T-cell (primary cell): ENCODE measurements at regions not wholly inside any gene's neighbourhood (a gene's known extent, or its start where the extent isn't known, plus 50 kb on each side); places are given as distances from the start of the nearest gene placed in this dataset.

Source experiments
- ATAC-seq, 4 experiments: fragments of 200-7000 bp in 3 of 4; fragments of 150-1000 bp in 1 of 4; cut with Tn5 transposase; replicated peaks in 1 of 4; 1 replicate in 3 of 4; 2 replicates in 1 of 4; pipeline ENCODE4 v1.10.0; 2021; ENCODE audit warnings: moderate library complexity in 3 of 4, mild to moderate bottlenecking in 2 of 4, moderate number of reproducible peaks in 1 of 4
- CTCF ChIA-PET, 2 donors: fragments of 300-600 bp; sonication (Branson Sonifier 250); formaldehyde crosslinking; loops; one replicate each; lab custom pipeline; 2022; ENCODE audit warnings: antibody characterized with exemption in 2 of 2; lab: Charles Lee
- POLR2A ChIA-PET, 2 donors: fragments of 300-600 bp; sonication (Branson Sonifier 250); formaldehyde crosslinking; loops; one replicate each; lab custom pipeline; 2022; ENCODE audit warnings: antibody characterized with exemption in 2 of 2; lab: Charles Lee
- DNase-seq, 35 experiments: peaks; one replicate each; pipeline versions ENCODE4 v3.0.0 to v3.0.0-alpha.2; 2013 to 2023
- H3K27ac ChIP-seq: one replicate; pipeline ENCODE4 v1.5.1; 2013; ENCODE audit warnings: low read length
- H3K27me3 ChIP-seq, 2 experiments: replicated peaks in 1 of 2; 1 replicate in 1 of 2; 2 replicates in 1 of 2; pipeline versions ENCODE4 v1.6.1 to v1.7.0; 2013; ENCODE audit warnings: low read length in 1 of 2, mixed read lengths in 1 of 2; ENCODE audit not compliant: control insufficient read depth in 2 of 2, insufficient read depth in 2 of 2; ENCODE audit errors: extremely low read depth in 1 of 2
- H3K36me3 ChIP-seq, 2 donors: 1 replicate in 1 of 2; 2 replicates in 1 of 2; pipeline versions ENCODE4 v1.6.1 to v1.7.0; 2013; ENCODE audit warnings: low read length in 1 of 2; ENCODE audit not compliant: control insufficient read depth in 2 of 2, insufficient read depth in 1 of 2; ENCODE audit errors: extremely low read depth in 1 of 2
- H3K4me1 ChIP-seq, 2 experiments: 1 replicate in 1 of 2; 2 replicates in 1 of 2; pipeline versions ENCODE4 v1.6.1 to v1.7.0; 2013; ENCODE audit warnings: low read length in 2 of 2, mixed read lengths in 1 of 2; ENCODE audit not compliant: insufficient read depth in 2 of 2, control insufficient read depth in 1 of 2; ENCODE audit errors: extremely low read depth in 1 of 2
- H3K4me3 ChIP-seq, 2 donors: 1 replicate in 1 of 2; 2 replicates in 1 of 2; pipeline versions ENCODE4 v1.5.1 to v1.7.0; 2013; ENCODE audit warnings: mild to moderate bottlenecking in 2 of 2, low read length in 1 of 2, moderate library complexity in 1 of 2; ENCODE audit not compliant: control insufficient read depth in 1 of 2; ENCODE audit errors: extremely low read depth in 1 of 2
- H3K9me3 ChIP-seq: 2 replicates; pipeline ENCODE4 v1.7.0; 2013
- H3K27ac Mint-ChIP-seq, 2 donors: one replicate each; pipeline ENCODE4 v1.8.0; 2020 to 2021; ENCODE audit warnings: mild to moderate bottlenecking in 2 of 2, mixed read lengths in 2 of 2
- H3K27me3 Mint-ChIP-seq, 2 donors: one replicate each; pipeline ENCODE4 v1.8.0; 2021 to 2022; ENCODE audit warnings: mixed read lengths in 2 of 2
- H3K36me3 Mint-ChIP-seq: one replicate; pipeline ENCODE4 v1.8.0; 2021; ENCODE audit warnings: mixed read lengths
- H3K4me1 Mint-ChIP-seq, 3 donors: one replicate each; pipeline ENCODE4 v1.8.0; 2020 to 2022; ENCODE audit warnings: mixed read lengths in 3 of 3, mild to moderate bottlenecking in 1 of 3
- H3K4me3 Mint-ChIP-seq, 3 donors: one replicate each; pipeline ENCODE4 v1.8.0; 2020 to 2022; ENCODE audit warnings: mild to moderate bottlenecking in 3 of 3, mixed read lengths in 3 of 3, moderate library complexity in 3 of 3
- H3K9me3 Mint-ChIP-seq, 3 donors: one replicate each; pipeline ENCODE4 v1.8.0; 2020 to 2022; ENCODE audit warnings: mixed read lengths in 3 of 3
- WGBS: methylation state at CpG from one replicate; pipeline ENCODE4 v1.1.5; 2013; ENCODE audit warnings: missing lambda C conversion rate; ENCODE audit not compliant: insufficient coverage; 5-methylcytosine and 5-hydroxymethylcytosine counted together

DNA sequence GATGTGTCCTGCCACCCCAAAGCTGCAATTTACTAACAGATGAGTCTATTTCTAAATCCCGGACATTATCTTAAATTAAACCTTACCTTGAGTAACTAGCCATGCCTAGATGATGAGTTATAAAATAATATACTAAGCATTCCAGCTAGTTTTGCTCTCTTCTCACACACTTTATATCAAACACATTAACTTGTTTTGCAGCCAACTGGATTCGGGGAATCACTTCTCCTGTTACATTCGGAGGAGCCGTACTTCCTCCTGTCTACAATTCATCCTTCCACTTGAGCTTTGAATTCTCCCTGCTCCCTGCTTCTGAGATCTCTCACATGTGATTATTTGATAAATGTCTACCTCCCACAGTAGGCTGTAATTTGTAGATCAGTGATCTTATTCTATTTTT, 420.1 kb downstream of the GJA1 start:
- 100% methylated on average over 1 of the region's 4 CpGs for WGBS
- Mint-ChIP-seq H3K4me3 (no peak overlapping the region), H3K36me3 (no peaks in the 10 kb centered on the region), H3K27me3 (peaks cover 0 to 1% of the 10 kb centered on the region in 2 donors), H3K27ac (no peak overlapping the region), H3K4me1 (no peaks in the 10 kb centered on the region), H3K9me3 (no peaks in the 10 kb centered on the region)
- H3K9me3 ChIP-seq: no peaks in the 10 kb centered on the region
- POLR2A ChIA-PET: interaction anchor here in 1 of 2 donors (0.5 kb wide), 1 partner anchor 260 kb away, joined by 3 read pairs; no protein-coding TSS in a partner anchor
- no peaks in the 10 kb centered on the region for H3K4me1 ChIP-seq
- H3K27ac ChIP-seq: no peak overlapping the region
- H3K4me3 ChIP-seq: no peak overlapping the region
- H3K27me3 ChIP-seq: no peaks in the 10 kb centered on the region
- CTCF ChIA-PET: no interaction called here
- ATAC-seq (no peak), DNase-seq (no peak)
- no peaks in the 10 kb centered on the region for H3K36me3 ChIP-seq

DNA sequence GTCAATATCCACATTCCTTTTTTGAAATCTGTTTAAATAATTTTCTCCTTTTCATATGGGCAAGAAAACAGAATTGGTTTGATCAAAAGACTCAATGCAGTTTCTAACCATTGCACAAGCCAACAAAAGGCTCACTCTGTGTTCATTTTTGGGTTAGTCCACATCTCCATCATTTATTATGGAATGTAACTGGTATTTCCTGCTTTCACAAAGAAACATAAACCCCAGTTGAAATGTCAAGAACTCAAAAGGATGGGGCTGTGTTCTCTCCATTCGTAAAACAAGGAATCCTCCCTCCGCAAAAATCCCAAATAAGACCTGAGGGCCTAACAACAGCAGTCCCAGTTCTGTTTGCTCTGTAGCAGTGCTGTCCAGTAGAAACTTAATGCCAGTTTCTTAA, 420.9 kb downstream of the GJA1 start:
- DNase-seq (no peak), ATAC-seq (no peak)
- H3K9me3 Mint-ChIP-seq: peaks cover 0 to 1% (median 0%) of the 10 kb centered on the region in 3 donors
- ChIA-PET POLR2A (no interaction called here), CTCF (no interaction called here)
- H3K4me3 Mint-ChIP-seq: no peak overlapping the region
- no CpG with 5 or more reads among the region's 2 CpGs for whole genome bisulfite sequencing
- H3K36me3 ChIP-seq: no peaks in the 10 kb centered on the region
- no peak overlapping the region for H3K4me3 ChIP-seq
- H3K27ac ChIP-seq: no peak overlapping the region
- no peaks in the 10 kb centered on the region for H3K4me1 Mint-ChIP-seq
- no peaks in the 10 kb centered on the region for H3K4me1 ChIP-seq
- H3K36me3 Mint-ChIP-seq: no peaks in the 10 kb centered on the region
- no peaks in the 10 kb centered on the region for H3K9me3 ChIP-seq
- no peaks in the 10 kb centered on the region for H3K27me3 Mint-ChIP-seq
- no peaks in the 10 kb centered on the region for H3K27me3 ChIP-seq
- H3K27ac Mint-ChIP-seq: no peak overlapping the region

DNA sequence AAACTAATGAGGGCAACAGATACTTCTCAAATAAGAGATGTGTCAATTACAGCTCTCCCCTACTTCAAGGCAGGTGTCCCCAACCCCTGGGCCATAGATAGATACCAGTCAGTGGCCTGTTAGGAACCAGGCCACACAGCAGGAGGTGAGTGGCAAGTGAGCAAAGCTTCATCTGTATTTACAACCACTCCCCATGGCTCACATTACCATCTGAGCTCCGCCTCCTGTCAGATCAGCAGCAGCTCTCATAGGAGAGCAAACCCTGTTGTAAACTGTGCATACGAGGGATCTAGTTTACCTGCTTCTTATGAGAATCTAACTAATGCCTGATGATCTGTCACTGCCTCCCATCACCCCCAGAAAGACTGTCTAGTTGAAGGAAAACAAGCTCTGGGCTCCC, 422.1 kb downstream of the GJA1 start:
- Histone ChIP-seq H3K4me3 (no peak overlapping the region), H3K9me3 (no peaks in the 10 kb centered on the region), H3K27ac (no peak overlapping the region), H3K27me3 (no peaks in the 10 kb centered on the region), H3K4me1 (no peaks in the 10 kb centered on the region), H3K36me3 (no peaks in the 10 kb centered on the region)
- Mint-ChIP-seq H3K4me1 (no peaks in the 10 kb centered on the region), H3K36me3 (no peaks in the 10 kb centered on the region), H3K27ac (no peak overlapping the region), H3K27me3 (no peaks in the 10 kb centered on the region), H3K9me3 (peaks cover 0 to 7% (median 0%) of the 10 kb centered on the region in 3 donors), H3K4me3 (no peak overlapping the region)
- DNase-seq (no peak), ATAC-seq (no peak)
- CTCF ChIA-PET: no interaction called here
- POLR2A ChIA-PET: no interaction called here
- WGBS: no CpG with 5 or more reads among the region's 2 CpGs

DNA sequence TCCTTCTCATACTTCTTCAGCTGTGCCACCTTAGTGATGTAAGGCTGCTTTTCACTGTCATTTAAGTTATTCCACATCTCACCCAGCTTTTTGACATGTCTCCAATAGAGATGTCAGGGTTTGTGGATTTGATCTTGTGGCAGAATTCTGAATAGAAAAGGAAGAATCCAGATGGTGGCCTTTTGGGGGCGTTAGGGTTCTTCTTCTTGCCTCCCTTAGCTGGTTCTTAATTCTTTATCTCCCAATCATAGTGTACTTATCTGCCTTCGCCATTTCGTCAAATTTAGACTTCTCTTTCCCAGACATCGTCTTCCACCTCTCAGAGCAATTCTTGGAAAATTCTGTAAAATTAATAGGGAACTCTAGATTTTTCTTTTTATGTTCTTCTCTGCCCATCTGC, 422.9 kb downstream of the GJA1 start:
- no CpG with 5 or more reads among the region's 4 CpGs for WGBS
- Mint-ChIP-seq H3K4me3 (no peak overlapping the region), H3K36me3 (no peaks in the 10 kb centered on the region), H3K27me3 (no peaks in the 10 kb centered on the region), H3K27ac (no peak overlapping the region), H3K4me1 (no peaks in the 10 kb centered on the region), H3K9me3 (peaks cover 0 to 7% (median 0%) of the 10 kb centered on the region in 3 donors)
- no peak for DNase-seq
- Histone ChIP-seq H3K4me3 (no peak overlapping the region), H3K9me3 (no peaks in the 10 kb centered on the region), H3K27me3 (no peaks in the 10 kb centered on the region), H3K36me3 (no peaks in the 10 kb centered on the region), H3K27ac (no peak overlapping the region), H3K4me1 (no peaks in the 10 kb centered on the region)
- CTCF ChIA-PET: no interaction called here
- no peak for ATAC-seq
- POLR2A ChIA-PET: no interaction called here

DNA sequence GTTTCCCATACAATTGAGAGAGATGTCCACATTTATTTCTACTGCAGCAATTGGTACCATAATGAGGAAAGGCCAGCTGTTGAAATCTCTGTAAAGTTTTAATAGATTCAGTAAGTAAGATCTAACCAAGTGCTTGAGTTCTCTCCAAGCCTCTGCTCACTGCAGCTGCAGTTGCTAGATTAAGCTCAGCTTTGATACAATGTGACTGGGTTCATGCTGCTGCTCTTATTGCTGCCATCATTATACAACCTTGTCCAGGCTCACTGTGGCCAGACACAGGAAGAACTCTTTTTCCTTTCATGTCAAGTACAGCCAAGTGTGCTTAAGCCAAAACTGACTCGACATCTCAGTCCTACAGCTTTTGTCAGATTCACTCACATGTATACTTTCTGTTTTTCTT, 423.5 kb downstream of the GJA1 start:
- Histone ChIP-seq H3K27me3 (no peaks in the 10 kb centered on the region), H3K4me3 (no peak overlapping the region), H3K27ac (no peak overlapping the region), H3K4me1 (no peaks in the 10 kb centered on the region), H3K36me3 (no peaks in the 10 kb centered on the region), H3K9me3 (no peaks in the 10 kb centered on the region)
- DNase-seq (no peak), ATAC-seq (no peak)
- Mint-ChIP-seq H3K27ac (no peak overlapping the region), H3K36me3 (no peaks in the 10 kb centered on the region), H3K27me3 (no peaks in the 10 kb centered on the region), H3K9me3 (peaks cover 0 to 7% (median 0%) of the 10 kb centered on the region in 3 donors), H3K4me3 (no peak overlapping the region), H3K4me1 (no peaks in the 10 kb centered on the region)
- WGBS: no CpG with 5 or more reads among the region's 1 CpG
- ChIA-PET POLR2A (no interaction called here), CTCF (no interaction called here)

DNA sequence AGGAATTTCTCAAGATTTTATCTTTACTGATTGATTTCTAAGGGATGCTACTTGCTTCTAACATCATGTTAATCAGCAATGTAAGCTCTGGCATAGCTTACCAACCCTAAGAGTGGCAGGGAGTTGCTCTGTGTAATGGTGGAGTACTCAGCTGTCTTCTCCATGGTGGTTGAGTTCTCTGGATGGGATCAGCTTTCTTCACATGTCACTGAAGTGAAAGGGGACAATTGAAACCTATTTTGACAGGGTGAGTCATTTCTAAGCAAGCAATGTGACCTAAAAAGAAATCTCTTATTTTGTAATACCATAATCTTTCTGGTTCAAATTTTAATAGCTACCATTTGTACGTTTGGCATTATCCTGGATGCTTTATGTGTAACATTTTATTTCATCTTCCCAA, 430.4 kb downstream of the GJA1 start:
- WGBS: no CpG with 5 or more reads among the region's 1 CpG
- POLR2A ChIA-PET: no interaction called here
- H3K4me3 Mint-ChIP-seq: no peak overlapping the region

DNA sequence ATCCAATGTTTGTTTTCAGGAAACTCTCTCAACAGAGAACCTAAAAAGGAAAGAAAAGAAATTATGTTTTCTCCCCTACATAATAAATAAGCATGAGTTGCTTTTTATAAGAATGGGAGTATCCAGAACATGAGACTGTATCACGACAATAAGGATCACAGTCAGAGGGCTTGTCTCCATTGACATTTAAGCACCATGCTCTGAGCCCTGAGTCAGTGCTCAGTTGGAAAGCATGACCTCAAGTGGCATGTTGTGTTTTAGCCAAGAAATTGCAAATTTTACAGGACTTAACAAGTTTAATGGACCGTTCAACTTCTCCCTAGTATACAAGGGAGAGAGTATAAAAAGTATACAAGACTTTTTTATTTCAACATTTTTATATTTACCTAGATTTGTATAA, 431.6 kb downstream of the GJA1 start:
- ChIA-PET CTCF (no interaction called here), POLR2A (no interaction called here)
- Histone ChIP-seq H3K4me1 (no peaks in the 10 kb centered on the region), H3K4me3 (no peak overlapping the region), H3K9me3 (no peaks in the 10 kb centered on the region), H3K27ac (no peak overlapping the region), H3K36me3 (no peaks in the 10 kb centered on the region), H3K27me3 (no peaks in the 10 kb centered on the region)
- WGBS: 70% methylated on average over 1 of the region's 2 CpGs
- Mint-ChIP-seq H3K4me1 (no peaks in the 10 kb centered on the region), H3K9me3 (peaks cover 0 to 3% (median 0%) of the 10 kb centered on the region in 3 donors), H3K36me3 (no peaks in the 10 kb centered on the region), H3K27me3 (peaks cover 0 to 10% of the 10 kb centered on the region in 2 donors), H3K27ac (no peak overlapping the region), H3K4me3 (no peak overlapping the region)
- ATAC-seq (no peak), DNase-seq (no peak)

More for the DNA sequence above, 430.4 kb downstream of the GJA1 start:
- H3K27me3 Mint-ChIP-seq: peaks cover 0 to 6% of the 10 kb centered on the region in 2 donors
- H3K27ac Mint-ChIP-seq: no peak overlapping the region
- H3K36me3 Mint-ChIP-seq: no peaks in the 10 kb centered on the region
- ATAC-seq: no peak
- CTCF ChIA-PET: no interaction called here
- H3K27me3 ChIP-seq: no peaks in the 10 kb centered on the region
- H3K9me3 ChIP-seq: no peaks in the 10 kb centered on the region
- H3K36me3 ChIP-seq: no peaks in the 10 kb centered on the region
- no peak overlapping the region for H3K27ac ChIP-seq
- DNase-seq: no peak
- H3K4me1 Mint-ChIP-seq: no peaks in the 10 kb centered on the region
- H3K9me3 Mint-ChIP-seq: peaks cover 0 to 7% (median 3%) of the 10 kb centered on the region in 3 donors
- H3K4me3 ChIP-seq: no peak overlapping the region
- no peaks in the 10 kb centered on the region for H3K4me1 ChIP-seq
